ENCODE measurements at regions not wholly inside any gene's neighbourhood (a gene's known extent, or its start where the extent isn't known, plus 50 kb on each side); places are given as distances from the start of the nearest gene placed in this dataset.

GRCh38 chr22:34943830-34944229 is 122.1 kb upstream of the ISX start:
- DNase-seq, result no peak

DNA sequence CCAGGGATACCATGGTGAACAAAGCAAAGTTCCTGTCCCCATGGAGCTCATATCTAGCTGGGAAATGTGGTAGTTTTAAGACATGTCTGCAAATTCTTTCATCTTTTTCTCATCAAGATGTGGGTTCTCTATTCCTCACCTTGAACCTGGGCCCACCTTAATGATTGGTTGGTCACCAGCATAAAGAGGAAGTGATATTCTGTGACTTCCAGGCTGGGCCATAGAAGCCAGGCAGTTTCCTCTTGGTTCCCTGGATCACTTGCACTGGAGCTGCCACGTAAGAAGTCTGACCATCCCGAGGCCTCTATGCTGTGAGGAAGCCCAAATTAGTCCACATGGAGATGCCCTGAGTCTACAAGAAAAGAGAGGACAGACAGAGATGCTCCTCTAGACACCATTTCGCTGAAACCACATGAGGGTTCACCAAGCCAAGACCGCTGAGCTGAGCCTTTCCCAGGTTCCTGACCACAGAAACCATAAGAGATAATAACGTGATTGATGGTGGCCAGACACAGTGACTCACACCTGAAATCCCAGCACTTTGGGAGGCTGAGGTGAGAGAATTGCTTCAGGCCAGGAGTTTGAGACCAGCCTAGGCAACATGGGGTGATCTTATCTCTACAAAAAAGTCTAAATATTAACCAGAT is 119.5 kb upstream of the ISX start:
- no peak for DNase-seq

DNA sequence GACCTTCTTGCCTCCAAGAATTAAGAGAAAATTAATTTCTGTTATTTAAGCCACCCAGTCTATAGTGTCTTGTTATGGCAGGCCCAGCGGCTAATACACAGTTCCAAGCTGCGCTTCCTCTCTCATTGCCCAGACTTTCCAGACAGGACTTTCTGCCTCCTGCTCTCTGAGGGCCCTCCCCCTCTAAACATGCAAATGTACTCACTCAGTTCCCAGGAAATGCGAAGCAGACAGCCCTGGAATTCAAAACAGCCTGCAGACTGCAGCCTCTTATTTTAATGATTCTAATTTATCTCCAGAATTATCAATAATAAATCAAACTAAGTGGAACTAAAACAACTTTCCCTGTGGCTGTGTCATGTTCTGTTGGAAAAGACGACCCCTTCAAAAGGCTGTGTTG is 115.5 kb upstream of the ISX start:
- no peak for DNase-seq

DNA sequence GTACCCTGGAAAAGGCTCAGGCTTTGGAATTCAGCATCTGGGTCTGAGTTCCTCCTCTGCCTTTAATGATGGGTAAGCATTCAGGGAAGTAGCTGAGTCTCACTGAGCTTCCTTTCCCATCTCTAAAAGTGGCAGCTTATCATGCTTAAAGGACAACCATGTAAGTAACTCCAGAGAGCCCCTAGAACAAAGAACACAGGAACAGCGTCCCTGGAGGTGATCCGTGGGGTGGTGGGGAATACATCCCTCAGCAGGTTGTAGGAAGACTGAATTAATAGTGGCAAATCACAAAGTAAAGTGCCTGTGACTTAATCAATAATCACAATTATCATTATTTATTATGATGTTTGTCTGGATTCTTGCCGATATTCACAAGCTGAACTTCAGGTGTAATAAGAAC is 114.7 kb upstream of the ISX start:
- DNase-seq, result no peak

- DNase-seq, result no peak
These were observed 106.0 kb upstream of the ISX start for GRCh38 chr22:34960005-34960404.

DNA sequence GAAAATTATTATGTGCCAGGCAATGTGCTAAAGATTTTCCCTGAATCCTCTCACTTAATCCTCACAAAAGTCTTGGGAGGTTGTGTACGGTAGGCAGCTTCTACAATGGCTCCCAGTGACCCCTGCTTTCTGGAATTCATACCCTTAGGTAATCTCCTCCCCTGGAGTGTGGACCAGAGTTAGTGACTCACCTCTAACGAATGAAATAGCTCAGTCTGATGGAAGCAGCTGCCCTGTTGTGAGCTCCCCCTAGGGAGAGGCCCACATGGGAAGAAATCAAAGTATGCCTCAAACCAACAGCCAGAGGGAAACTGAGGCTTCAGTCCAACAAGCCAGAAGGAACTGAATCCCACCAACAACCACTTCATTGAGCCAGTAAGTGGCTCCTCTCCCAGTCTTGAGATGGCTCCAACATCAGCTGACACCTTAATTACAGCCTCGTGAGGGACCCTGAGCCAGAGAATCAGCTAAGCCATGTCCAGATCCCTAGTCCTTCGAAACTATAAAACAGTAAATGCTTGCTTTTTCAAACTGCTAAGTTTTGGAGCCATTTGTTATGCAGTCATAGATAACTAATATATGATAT is 98.9 kb upstream of the ISX start:
- no peak for DNase-seq

DNA sequence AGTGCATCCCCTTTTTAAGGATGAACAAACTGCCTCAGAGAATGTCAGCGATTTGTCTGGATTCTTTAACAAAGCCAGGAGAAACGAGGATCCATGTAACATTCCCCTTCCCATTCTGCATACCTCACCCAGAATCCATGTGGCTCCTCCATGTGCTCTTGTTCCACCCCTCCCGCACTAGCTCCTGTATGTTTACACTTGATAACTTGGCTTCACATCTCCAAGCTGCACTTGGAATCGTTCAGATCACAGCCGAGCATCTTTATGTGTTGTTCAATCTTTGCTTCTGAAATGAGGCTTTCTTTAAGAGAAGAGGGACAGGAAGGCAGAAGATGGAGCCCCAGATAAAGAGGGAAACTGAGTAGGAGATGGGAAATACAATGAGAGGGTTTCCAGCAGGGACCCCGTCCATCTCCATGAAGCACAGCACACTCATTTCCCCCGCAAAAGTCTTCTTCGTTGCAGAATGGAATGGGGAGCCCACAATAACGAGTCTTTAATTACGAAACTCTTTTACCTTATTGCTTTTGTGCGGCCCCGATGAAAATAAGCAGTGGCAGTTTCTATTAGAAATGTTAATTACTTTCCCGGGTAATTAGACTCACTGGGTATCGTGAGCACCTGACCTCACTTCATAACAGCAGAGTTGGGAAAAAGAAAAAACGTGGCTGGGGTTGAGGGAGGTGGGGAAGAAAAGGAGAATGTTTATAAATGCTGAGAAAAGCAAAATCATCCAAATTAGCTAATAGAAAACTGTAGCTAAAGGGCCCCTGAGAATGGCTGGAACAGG is 96.8 kb upstream of the ISX start:
- no peak for DNase-seq

- no peak for DNase-seq
These were observed 94.5 kb upstream of the ISX start for GRCh38 chr22:34971456-34971855.

DNA sequence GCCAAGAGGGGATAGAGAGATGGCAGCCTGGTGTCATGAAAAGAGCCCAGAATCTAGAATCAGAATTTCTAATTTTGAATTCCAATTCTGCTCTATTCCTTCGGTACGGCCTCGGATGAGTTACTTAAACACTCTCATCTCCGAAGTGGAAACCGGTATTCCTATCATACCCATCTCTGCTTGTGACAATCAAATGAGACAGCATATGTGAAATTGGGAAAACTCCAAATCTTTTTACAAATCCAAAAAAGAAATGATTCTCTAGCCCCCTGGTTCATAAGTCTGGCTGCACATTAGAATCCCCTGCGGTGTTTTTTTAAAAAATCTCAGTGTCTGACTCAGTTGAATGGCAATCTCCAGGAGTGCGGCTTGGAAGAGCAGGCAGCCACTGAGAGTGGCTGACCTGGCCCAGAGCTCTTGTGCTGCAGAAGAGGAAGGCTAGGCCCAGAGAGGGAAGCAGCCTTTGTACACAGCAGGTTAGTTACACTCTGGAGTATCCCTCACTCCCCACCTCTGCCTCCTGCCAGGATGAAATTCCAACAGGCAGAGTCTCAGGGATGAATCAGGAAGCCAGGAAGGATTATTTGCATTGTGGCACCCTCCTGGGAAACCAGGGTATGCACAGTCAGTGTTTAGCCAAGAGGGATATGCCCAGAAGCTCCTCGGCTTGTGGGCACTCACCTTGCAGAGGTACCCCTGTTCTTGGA is 93.6 kb upstream of the ISX start:
- no peak for DNase-seq

- no peak for DNase-seq
These were observed 92.9 kb upstream of the ISX start for GRCh38 chr22:34973016-34973415.

GRCh38 chr22:34973926-34974325 is 92.0 kb upstream of the ISX start:
- no peak for DNase-seq

DNA sequence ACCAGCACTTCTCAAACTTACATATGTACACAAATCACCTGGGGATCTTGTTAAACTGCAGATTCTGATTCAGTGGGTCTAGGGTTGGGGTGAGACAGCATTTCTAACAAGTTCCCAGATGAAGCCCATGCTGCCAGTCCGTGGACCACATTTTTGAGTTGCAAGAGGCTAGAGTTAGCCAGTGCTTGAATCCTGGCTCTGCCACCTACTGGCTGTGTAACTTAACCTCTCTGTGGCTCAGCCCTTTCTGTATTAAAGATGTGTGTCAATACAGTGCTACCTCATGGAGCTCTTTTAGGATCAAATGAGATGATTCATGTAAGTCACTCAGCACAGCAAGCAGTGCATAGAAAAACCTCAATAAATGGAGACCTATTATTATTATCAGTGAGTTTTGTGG is 90.2 kb upstream of the ISX start:
- no peak for DNase-seq

GRCh38 chr22:34976474-34976873 is 89.5 kb upstream of the ISX start:
- DNase-seq, result no peak

DNA sequence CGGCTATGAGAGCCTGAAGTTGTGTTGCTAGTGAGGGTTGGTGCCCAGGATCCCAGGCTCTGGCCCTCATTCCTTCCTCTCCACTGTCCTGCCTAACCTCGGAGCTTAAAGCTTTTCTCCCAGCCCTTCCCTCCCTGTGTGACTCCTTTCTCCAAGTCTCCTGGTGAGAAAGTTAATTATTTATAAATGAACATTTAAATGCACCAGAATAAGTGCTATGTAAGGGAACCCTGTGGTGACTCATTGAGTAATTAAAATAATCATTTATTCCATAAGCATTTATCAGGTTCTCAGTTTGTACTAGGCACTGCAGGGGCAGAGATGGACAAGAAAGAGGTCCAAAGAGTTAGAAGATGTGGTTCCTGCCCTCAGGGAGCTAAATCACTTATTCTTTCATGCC is 89.1 kb upstream of the ISX start:
- no peak for DNase-seq

GRCh38 chr22:34986523-34986922 is 79.4 kb upstream of the ISX start:
- no peak for DNase-seq

- DNase-seq, result no peak
These were observed 73.3 kb upstream of the ISX start for GRCh38 chr22:34992672-34993071.

DNA sequence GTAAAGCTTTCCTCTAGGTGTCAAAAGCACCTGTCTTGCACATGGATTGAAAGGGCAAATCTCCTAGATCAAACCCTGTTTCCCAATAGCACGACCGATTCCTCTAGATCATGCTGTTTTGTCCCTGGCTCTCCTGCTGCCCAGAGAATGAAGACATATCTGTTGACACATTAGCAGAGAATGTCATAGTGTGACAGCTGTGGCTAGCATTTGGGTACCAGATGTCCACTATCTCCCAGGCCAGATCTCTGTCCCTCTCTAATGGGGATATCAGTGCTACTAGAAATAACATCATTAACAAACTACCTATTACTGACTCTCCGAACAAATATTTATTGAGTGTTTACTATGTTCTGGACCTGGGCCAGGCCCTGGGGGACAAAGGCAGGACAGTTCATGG is 72.4 kb upstream of the ISX start:
- DNase-seq, result no peak

DNA sequence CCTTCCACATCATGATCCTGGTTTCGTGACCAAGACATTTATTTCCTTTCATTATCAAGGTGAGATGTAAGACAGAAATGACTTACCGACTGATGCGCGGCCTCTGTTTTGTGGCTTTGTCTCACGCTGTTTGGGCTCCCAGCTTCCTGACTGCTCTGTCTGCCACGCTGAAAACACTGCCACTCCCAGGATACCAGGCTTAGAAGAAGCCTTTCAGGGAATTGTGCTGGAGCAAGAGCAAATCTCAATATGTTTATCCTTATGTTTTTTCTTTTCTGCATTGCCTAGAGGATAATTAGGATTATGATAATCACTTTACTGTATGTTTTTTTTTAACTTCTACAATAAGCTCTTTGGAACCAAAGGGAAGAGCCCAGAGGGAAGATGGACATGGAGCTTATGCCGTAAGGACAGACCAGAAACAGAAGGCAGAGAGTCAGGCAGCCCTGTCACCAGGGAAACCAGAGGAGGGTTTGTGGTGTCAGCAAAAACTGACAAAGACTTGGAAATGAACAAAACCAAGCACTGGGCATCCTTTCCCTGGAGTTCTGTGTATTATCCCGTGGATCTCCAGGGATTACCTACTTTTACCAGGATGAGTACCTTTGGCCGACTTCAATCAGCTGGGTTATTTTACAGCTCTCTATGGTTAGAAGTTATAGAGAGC is 68.2 kb upstream of the ISX start:
- DNase-seq, result no peak

DNA sequence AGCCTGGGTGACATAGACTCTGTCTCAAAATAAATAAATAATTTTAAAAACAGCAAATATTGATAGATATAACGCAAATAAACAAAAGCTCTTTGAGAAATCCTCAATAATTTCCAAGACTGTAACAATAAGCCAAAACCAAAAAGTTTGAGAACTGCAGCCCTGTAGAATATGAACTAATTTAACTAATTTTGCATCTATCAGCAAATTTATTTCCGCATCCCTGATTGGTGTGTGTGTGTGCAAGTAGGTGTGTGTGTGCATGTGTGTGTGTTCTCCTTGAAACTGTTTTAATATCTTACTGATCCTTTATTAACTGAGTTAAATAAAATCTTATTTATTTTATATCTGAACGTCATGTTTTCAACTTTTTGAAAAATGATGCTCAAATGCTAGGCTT is 67.0 kb upstream of the ISX start:
- no peak for DNase-seq

DNA sequence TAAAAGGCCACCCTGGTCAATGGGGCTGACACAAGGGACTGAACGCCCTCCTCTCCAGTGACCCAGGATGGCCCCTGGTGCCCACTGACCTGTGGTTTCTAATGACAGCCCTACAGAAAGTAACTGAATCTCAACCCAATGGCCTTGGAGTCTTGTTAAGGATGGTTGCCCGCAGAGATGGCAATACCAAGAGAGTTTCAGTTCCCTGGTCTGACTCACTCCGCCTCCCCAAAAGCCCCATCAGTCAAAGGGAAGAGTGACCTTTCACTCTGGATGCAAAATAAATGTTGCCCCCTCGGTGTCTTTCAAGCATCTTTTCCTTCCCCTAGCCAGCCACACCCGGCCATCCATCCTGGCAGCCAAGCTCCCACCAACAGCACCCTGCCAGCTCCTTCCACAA is 57.7 kb upstream of the ISX start:
- no peak for DNase-seq

- no peak for DNase-seq
These were observed 55.4 kb upstream of the ISX start for GRCh38 chr22:35010543-35010942.

DNA sequence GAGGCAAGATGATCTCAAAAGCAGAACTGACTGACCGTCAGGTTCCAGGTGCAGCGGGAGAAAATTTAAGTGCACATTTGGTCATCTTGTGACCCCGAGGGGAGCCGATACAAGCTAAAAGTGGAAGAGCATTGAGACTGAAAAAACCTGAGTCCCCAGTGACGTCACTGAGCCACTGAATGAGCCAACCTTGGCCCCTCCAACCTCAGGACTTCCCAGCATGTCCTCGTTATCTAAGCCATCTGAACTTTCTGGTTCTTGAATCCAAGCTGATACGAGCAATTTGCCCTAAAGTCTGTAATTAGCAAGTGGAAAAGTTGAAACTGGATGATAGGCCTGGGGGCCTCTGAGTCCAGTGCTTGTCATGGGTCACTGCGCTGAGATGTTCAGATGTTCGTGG is 51.1 kb upstream of the ISX start:
- DNase-seq, result no peak

Data from CD4-positive, alpha-beta T cell treated with Interleukin-10 for 1 hour (primary cell).